ENCODE measurements at regions not wholly inside any gene's neighbourhood (a gene's known extent, or its start where the extent isn't known, plus 50 kb on each side); places are given as distances from the start of the nearest gene placed in this dataset.

DNA sequence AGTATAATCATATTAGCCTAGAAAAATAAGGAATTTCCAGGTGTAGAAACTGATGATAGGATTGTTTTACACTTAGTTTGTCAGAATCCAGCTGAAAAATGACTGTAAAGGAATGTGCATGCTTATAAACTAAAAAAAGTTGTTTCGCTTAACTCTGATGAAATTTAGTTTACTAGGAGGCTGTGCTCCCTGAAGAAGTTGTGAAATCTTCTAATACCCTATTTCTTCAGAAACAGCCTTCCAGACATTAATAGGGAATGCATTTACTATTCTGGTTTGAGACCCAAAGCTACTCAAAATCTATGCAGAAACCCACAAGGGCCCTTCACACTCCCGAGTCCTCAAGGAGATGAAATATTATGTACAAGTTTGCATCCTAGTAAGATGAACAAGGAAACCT lies 105.5 kb upstream of the SSTR4 start:
- no peak for ATAC-seq (ENCODE audit: poor library complexity)
- no peaks in the 10 kb centered on the region for H3K36me3 ChIP-seq (ENCODE audit: insufficient read depth, low read length)
- H3K36me3 Mint-ChIP-seq (ENCODE audit: low read depth) = no peaks in the 10 kb centered on the region
- CTCF ChIA-PET = no interaction called here
- POLR2A ChIA-PET = no interaction called here
- no peak for DNase-seq
- no peak overlapping the region for H3K4me3 Mint-ChIP-seq
- no peak overlapping the region for H3K4me3 ChIP-seq (ENCODE audit: low read length)
- no peaks in the 10 kb centered on the region for H3K27me3 ChIP-seq (ENCODE audit: control insufficient read depth in 1 of 2, insufficient read depth in 2 of 2, low read length in 2 of 2)
- no peaks in the 10 kb centered on the region for H3K27me3 Mint-ChIP-seq
- H3K9me3 Mint-ChIP-seq = peaks cover 3% of the 10 kb centered on the region
- no peaks in the 10 kb centered on the region for H3K4me1 Mint-ChIP-seq (ENCODE audit: low read depth)
- TF ChIP-seq, protein P1, sequence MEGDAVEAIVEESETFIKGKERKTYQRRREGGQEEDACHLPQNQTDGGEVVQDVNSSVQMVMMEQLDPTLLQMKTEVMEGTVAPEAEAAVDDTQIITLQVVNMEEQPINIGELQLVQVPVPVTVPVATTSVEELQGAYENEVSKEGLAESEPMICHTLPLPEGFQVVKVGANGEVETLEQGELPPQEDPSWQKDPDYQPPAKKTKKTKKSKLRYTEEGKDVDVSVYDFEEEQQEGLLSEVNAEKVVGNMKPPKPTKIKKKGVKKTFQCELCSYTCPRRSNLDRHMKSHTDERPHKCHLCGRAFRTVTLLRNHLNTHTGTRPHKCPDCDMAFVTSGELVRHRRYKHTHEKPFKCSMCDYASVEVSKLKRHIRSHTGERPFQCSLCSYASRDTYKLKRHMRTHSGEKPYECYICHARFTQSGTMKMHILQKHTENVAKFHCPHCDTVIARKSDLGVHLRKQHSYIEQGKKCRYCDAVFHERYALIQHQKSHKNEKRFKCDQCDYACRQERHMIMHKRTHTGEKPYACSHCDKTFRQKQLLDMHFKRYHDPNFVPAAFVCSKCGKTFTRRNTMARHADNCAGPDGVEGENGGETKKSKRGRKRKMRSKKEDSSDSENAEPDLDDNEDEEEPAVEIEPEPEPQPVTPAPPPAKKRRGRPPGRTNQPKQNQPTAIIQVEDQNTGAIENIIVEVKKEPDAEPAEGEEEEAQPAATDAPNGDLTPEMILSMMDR (IDR thresholded peaks at IDR 0.05) = no peak
- no peak overlapping the region for H3K27ac Mint-ChIP-seq
- no peaks in the 10 kb centered on the region for H3K9me3 ChIP-seq (ENCODE audit: control insufficient read depth in 1 of 2, insufficient read depth in 1 of 2, low read length in 2 of 2)
- no peaks in the 10 kb centered on the region for H3K4me1 ChIP-seq (ENCODE audit: insufficient read depth, low read length)
- intact Hi-C loops (cut with DNase I, micrococcal nuclease) = no loop called here
- H3K27ac ChIP-seq (ENCODE audit: low read depth in 1 of 2, low read length in 2 of 2) = no peak overlapping the region

DNA sequence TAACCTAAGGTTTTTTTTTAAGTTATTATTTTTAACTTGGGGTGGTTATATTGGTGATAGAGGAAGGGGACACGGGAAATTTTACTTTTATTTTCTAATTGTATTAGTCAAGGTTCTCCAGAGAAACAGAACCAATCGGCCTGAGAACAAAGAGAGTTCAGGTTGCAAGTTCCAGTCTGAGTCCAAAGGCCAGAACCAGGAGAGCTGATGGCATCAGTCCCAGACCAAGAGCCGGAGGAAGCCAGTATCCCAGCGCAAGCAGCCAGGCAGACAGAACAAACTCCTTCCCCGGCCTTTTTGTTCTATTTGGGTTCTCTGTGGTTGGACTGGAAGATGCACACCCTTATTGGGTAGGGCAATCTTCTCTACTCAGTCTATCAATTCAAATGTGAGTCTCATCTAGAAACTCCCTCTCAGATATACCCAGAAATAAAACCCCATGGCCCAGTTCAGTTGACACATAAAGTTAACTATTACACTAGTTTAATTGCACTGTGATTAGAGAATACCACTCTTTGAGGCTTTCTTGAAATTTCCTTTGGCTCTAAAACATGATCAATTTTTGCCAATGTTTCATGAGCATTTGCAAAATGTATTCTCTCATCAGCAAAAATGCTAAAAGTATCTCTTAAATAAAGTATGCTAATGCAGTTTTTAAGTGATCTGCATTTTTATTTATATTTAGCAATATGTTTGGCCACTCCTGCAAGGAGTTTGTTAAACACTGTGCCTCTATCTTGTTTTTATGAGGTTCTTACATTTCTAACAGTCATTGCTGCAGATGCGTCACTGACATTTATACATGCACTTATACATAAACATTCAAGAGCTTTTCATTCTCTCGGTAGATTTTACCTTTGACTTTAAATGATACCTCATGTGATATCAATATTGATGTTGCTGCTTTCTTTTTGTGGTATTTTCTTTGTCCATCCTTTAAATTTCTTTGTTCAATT lies 103.2 kb upstream of the SSTR4 start:
- Mint-ChIP-seq H3K4me1 (ENCODE audit: low read depth) (no peaks in the 10 kb centered on the region), H3K9me3 (peaks cover 3% of the 10 kb centered on the region), H3K4me3 (no peak overlapping the region), H3K36me3 (ENCODE audit: low read depth) (no peaks in the 10 kb centered on the region), H3K27me3 (no peaks in the 10 kb centered on the region), H3K27ac (no peak overlapping the region)
- DNase-seq (no peak), ATAC-seq (ENCODE audit: poor library complexity) (no peak)
- POLR2A ChIA-PET = no interaction called here
- Histone ChIP-seq H3K4me3 (ENCODE audit: low read length) (no peak overlapping the region), H3K4me1 (ENCODE audit: insufficient read depth, low read length) (no peaks in the 10 kb centered on the region), H3K36me3 (ENCODE audit: insufficient read depth, low read length) (no peaks in the 10 kb centered on the region), H3K27ac (ENCODE audit: low read depth in 1 of 2, low read length in 2 of 2) (no peak overlapping the region), H3K27me3 (ENCODE audit: control insufficient read depth in 1 of 2, insufficient read depth in 2 of 2, low read length in 2 of 2) (no peaks in the 10 kb centered on the region), H3K9me3 (ENCODE audit: control insufficient read depth in 1 of 2, insufficient read depth in 1 of 2, low read length in 2 of 2) (no peaks in the 10 kb centered on the region)
- TF ChIP-seq, protein P1 (IDR thresholded peaks at IDR 0.05) = no peak
- CTCF ChIA-PET = no interaction called here
- intact Hi-C loops (cut with DNase I, micrococcal nuclease) = no loop called here

DNA sequence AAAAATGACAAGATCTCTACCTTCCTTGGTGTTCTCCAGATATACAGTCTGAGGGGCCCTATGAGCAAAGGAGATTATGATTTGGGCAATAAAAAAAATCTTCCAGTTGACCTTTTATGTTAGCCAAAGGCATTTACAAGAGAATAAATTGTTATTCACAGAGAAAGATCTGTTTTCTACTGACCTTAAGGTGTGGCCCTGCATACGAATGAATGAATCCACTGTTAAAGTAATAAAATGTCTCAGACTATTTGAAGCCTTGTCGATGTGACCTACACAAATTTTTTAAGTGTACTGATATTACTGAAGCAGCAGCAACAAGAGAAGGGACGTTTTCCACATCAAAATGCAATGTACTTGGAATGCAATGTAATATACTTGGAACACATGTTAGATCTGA lies 95.9 kb upstream of the SSTR4 start:
- no peak overlapping the region for H3K27ac ChIP-seq (ENCODE audit: low read depth in 1 of 2, low read length in 2 of 2)
- POLR2A ChIA-PET = no interaction called here
- TF ChIP-seq, protein P1 (IDR thresholded peaks at IDR 0.05) = no peak

More for the DNA sequence above, 95.9 kb upstream of the SSTR4 start:
- Histone ChIP-seq H3K4me1 (ENCODE audit: insufficient read depth, low read length) (no peaks in the 10 kb centered on the region), H3K27me3 (ENCODE audit: control insufficient read depth in 1 of 2, insufficient read depth in 2 of 2, low read length in 2 of 2) (no peaks in the 10 kb centered on the region), H3K4me3 (ENCODE audit: low read length) (no peak overlapping the region), H3K9me3 (ENCODE audit: control insufficient read depth in 1 of 2, insufficient read depth in 1 of 2, low read length in 2 of 2) (no peaks in the 10 kb centered on the region), H3K36me3 (ENCODE audit: insufficient read depth, low read length) (no peaks in the 10 kb centered on the region)
- Mint-ChIP-seq H3K27ac (no peak overlapping the region), H3K27me3 (no peaks in the 10 kb centered on the region), H3K4me3 (no peak overlapping the region), H3K36me3 (ENCODE audit: low read depth) (no peaks in the 10 kb centered on the region), H3K4me1 (ENCODE audit: low read depth) (no peaks in the 10 kb centered on the region), H3K9me3 (peaks cover under 1% of the 10 kb centered on the region)
- no peak for ATAC-seq (ENCODE audit: poor library complexity)
- CTCF ChIA-PET = no interaction called here
- DNase-seq = no peak
- intact Hi-C loops (cut with DNase I, micrococcal nuclease) = no loop called here

All from CD4-positive, alpha-beta T cell (primary cell).